GM23338 (cell line): ENCODE measurements at regions not wholly inside any gene's neighbourhood (a gene's known extent, or its start where the extent isn't known, plus 50 kb on each side); places are given as distances from the start of the nearest gene placed in this dataset.

Experiments used
- ATAC-seq: fragments of 200-7000 bp; cut with Tn5 transposase; 3 replicates; pipeline ENCODE4 v1.9.1; 2020
- DNase-seq: peaks from one replicate; pipeline ENCODE4 v3.0.0-alpha.2; 2015; ENCODE audit warnings: low spot score
- H2AFZ ChIP-seq: fragments of 200-600 bp; sonication (generic); 2 replicates; pipeline ENCODE4 v1.8.0; 2016; ENCODE audit warnings: antibody characterized with exemption, mild to moderate bottlenecking, moderate library complexity
- H3F3A ChIP-seq: fragments of 200-600 bp; sonication (generic); replicated peaks from 2 replicates; pipeline ENCODE4 v1.8.0; 2017; ENCODE audit warnings: antibody characterized with exemption, mixed run types, low read depth
- H3K27ac ChIP-seq: fragments of 200-600 bp; sonication (generic); 2 replicates; pipeline ENCODE4 v1.6.1; 2016; ENCODE audit warnings: low read depth
- H3K27me3 ChIP-seq: fragments of 200-600 bp; sonication (generic); 2 replicates; pipeline ENCODE4 v1.8.0; 2016; ENCODE audit warnings: mild to moderate bottlenecking, mixed run types, moderate library complexity; ENCODE audit not compliant: insufficient read depth
- H3K36me3 ChIP-seq: fragments of 200-600 bp; sonication (generic); 2 replicates; pipeline ENCODE4 v1.8.0; 2016; ENCODE audit warnings: mild to moderate bottlenecking; ENCODE audit not compliant: insufficient read depth
- H3K4me1 ChIP-seq: fragments of 200-600 bp; sonication (generic); 2 replicates; pipeline ENCODE4 v1.8.0; 2016; ENCODE audit warnings: mild to moderate bottlenecking, moderate library complexity; ENCODE audit not compliant: insufficient read depth
- H3K4me2 ChIP-seq: fragments of 200-600 bp; sonication (generic); 2 replicates; pipeline ENCODE4 v1.7.1; 2017; ENCODE audit warnings: mixed run types
- H3K4me3 ChIP-seq: fragments of 200-600 bp; sonication (generic); 2 replicates; pipeline ENCODE4 v1.6.1; 2016; ENCODE audit warnings: mixed run types
- H3K79me2 ChIP-seq: fragments of 200-600 bp; sonication (generic); replicated peaks from 2 replicates; pipeline ENCODE4 v1.8.0; 2017; ENCODE audit warnings: mild to moderate bottlenecking; ENCODE audit not compliant: insufficient read depth
- H3K9me2 ChIP-seq: fragments of 200-600 bp; sonication (generic); 2 replicates; pipeline ENCODE4 v1.8.0; 2017; ENCODE audit not compliant: insufficient read depth
- H4K20me1 ChIP-seq: fragments of 200-600 bp; sonication (generic); replicated peaks from 2 replicates; pipeline ENCODE4 v1.8.0; 2017; ENCODE audit warnings: mild to moderate bottlenecking; ENCODE audit not compliant: insufficient read depth
- H3K27ac Mint-ChIP-seq: 2 replicates; pipeline ENCODE4 v1.8.0; 2020; ENCODE audit warnings: inconsistent platforms, mild to moderate bottlenecking, moderate library complexity, mixed read lengths
- H3K27me3 Mint-ChIP-seq: 3 replicates; pipeline ENCODE4 v1.8.0; 2022; ENCODE audit warnings: low read depth, mild to moderate bottlenecking, moderate library complexity, mixed read lengths, inconsistent platforms; ENCODE audit not compliant: insufficient read depth, poor library complexity
- H3K36me3 Mint-ChIP-seq: 3 replicates; pipeline ENCODE4 v1.8.0; 2021; ENCODE audit warnings: low read depth, mild to moderate bottlenecking, inconsistent platforms, moderate library complexity, mixed read lengths
- H3K4me1 Mint-ChIP-seq: 3 replicates; pipeline ENCODE4 v1.8.0; 2020; ENCODE audit warnings: mild to moderate bottlenecking, inconsistent platforms, mixed read lengths
- H3K4me3 Mint-ChIP-seq: 3 replicates; pipeline ENCODE4 v1.8.0; 2021; ENCODE audit warnings: moderate library complexity, mild to moderate bottlenecking, inconsistent platforms, mixed read lengths
- H3K9me3 Mint-ChIP-seq: 3 replicates; pipeline ENCODE4 v1.8.0; 2020; ENCODE audit warnings: moderate library complexity, mild to moderate bottlenecking, inconsistent platforms, mixed read lengths
- CREB1 ChIP-seq: fragments of 250-450 bp; sonication (Bioruptor Pico); IDR thresholded peaks from 2 replicates; pipeline ENCODE4 v1.5.0; 2020; ENCODE audit warnings: low read depth, mild to moderate bottlenecking, moderate library complexity
- CTCF ChIP-seq, 2 experiments: fragments of 200-600 bp in 1 of 2; sonication (generic) in 1 of 2; conservative IDR thresholded peaks; 2 replicates each; pipeline versions ENCODE4 v1.5.1 to v1.6.1; 2016 to 2017; ENCODE audit warnings: antibody characterized with exemption in 2 of 2, low read depth in 2 of 2, mild to moderate bottlenecking in 2 of 2, moderate library complexity in 1 of 2
- ETS1 ChIP-seq: IDR thresholded peaks from 2 replicates; pipeline ENCODE4 v1.6.1; 2016; ENCODE audit warnings: antibody characterized with exemption
- EZH2 ChIP-seq: fragments of 200-600 bp; sonication (generic); IDR thresholded peaks from one replicate; pipeline ENCODE4 v1.8.0; 2017; ENCODE audit warnings: antibody characterized with exemption, mild to moderate bottlenecking, low read depth; ENCODE audit not compliant: unreplicated experiment
- EZH2phosphoT487 ChIP-seq: fragments of 200-600 bp; sonication (generic); IDR thresholded peaks from one replicate; pipeline ENCODE4 v1.8.1; 2018; ENCODE audit warnings: antibody characterized with exemption; ENCODE audit not compliant: unreplicated experiment
- JUNB ChIP-seq: IDR thresholded peaks from one replicate; pipeline ENCODE4 v1.6.1; 2016; ENCODE audit warnings: antibody characterized with exemption; ENCODE audit not compliant: unreplicated experiment
- NANOG ChIP-seq: IDR thresholded peaks from 2 replicates; pipeline ENCODE4 v1.6.1; 2016; ENCODE audit warnings: antibody characterized with exemption, borderline replicate concordance
- POLR2AphosphoS5 ChIP-seq: IDR thresholded peaks from 2 replicates; pipeline ENCODE4 v1.6.1; 2016; ENCODE audit warnings: antibody characterized with exemption, low read depth
- REST ChIP-seq: IDR thresholded peaks from one replicate; pipeline ENCODE4 v1.6.1; 2018; ENCODE audit warnings: antibody characterized with exemption; ENCODE audit not compliant: unreplicated experiment
- STAT1 ChIP-seq: IDR thresholded peaks from one replicate; pipeline ENCODE4 v1.6.1; 2016; ENCODE audit warnings: antibody characterized with exemption; ENCODE audit not compliant: unreplicated experiment
- ZNF114 ChIP-seq: fragments of 250-450 bp; sonication (Bioruptor Pico); IDR thresholded peaks from 2 replicates; pipeline ENCODE4 v1.5.0; 2020; ENCODE audit warnings: mild to moderate bottlenecking, moderate library complexity
- ZNF331 ChIP-seq: fragments of 250-450 bp; sonication (Bioruptor Pico); IDR thresholded peaks from 2 replicates; pipeline ENCODE4 v1.5.0; 2020; ENCODE audit warnings: low read depth, mild to moderate bottlenecking, moderate library complexity
- ZNF462 ChIP-seq: fragments of 250-450 bp; sonication (Bioruptor Pico); IDR thresholded peaks from 2 replicates; pipeline ENCODE4 v1.5.0; 2020; ENCODE audit warnings: mild to moderate bottlenecking, moderate library complexity

- no peaks in the 10 kb centered on the region for H3K36me3 ChIP-seq
- no peaks in the 10 kb centered on the region for H3K9me3 Mint-ChIP-seq
- H3K9me2 ChIP-seq = peaks cover 7% of the 10 kb centered on the region; the same call in 1 of the 2 replicates
- H2AFZ ChIP-seq = no peak overlapping the region
- TF ChIP-seq JUNB = no peak
- no peak for TF ChIP-seq ZNF331 (CRISPR knock-in tag)
- TF ChIP-seq EZH2 = no peak
- TF ChIP-seq REST = no peak
- TF ChIP-seq ZNF462 (CRISPR knock-in tag) = no peak
- TF ChIP-seq NANOG = no peak
- TF ChIP-seq EZH2phosphoT487 = no peak
- no peak for TF ChIP-seq CREB1 (CRISPR knock-in tag)
- no peak for TF ChIP-seq ETS1
- TF ChIP-seq ZNF114 = no peak
- no peak for TF ChIP-seq CTCF (conservative IDR thresholded peaks at IDR 0.05; ENCODE audit: low read depth in 2 of 2)
- no peak for TF ChIP-seq STAT1
- no peak for TF ChIP-seq POLR2AphosphoS5
- H3F3A ChIP-seq = no peaks in the 10 kb centered on the region
- H3K4me1 Mint-ChIP-seq = peaks cover 29% of the 10 kb centered on the region
- no peaks in the 10 kb centered on the region for H3K79me2 ChIP-seq
- H3K36me3 Mint-ChIP-seq = no peaks in the 10 kb centered on the region
- H3K4me3 ChIP-seq = no peak overlapping the region
- H3K27me3 ChIP-seq = no peaks in the 10 kb centered on the region
- no peaks in the 10 kb centered on the region for H4K20me1 ChIP-seq
- no peak overlapping the region for H3K27ac Mint-ChIP-seq
- H3K27ac ChIP-seq = no peak overlapping the region
- H3K27me3 Mint-ChIP-seq = no peaks in the 10 kb centered on the region
- DNase-seq (no peak), ATAC-seq (no peak)
- H3K4me3 Mint-ChIP-seq = no peak overlapping the region
- no peak overlapping the region for H3K4me2 ChIP-seq
- H3K4me1 ChIP-seq = peaks cover 25% of the 10 kb centered on the region
These were observed 183.0 kb upstream of the ZC3H15 start for GRCh38 chr2:186303091-186303490.
